ENCODE measurements at regions not wholly inside any gene's neighbourhood (a gene's known extent, or its start where the extent isn't known, plus 50 kb on each side); places are given as distances from the start of the nearest gene placed in this dataset.

GRCh38 chr9:85884256-85884655, 56.7 kb upstream of the NAA35 start:
- DNase-seq = no peak

GRCh38 chr9:85890962-85891361, 50.0 kb upstream of the NAA35 start:
- no peak for DNase-seq
